NCI-H146 (cell line): ENCODE measurements at regions not wholly inside any gene's neighbourhood (a gene's known extent, or its start where the extent isn't known, plus 50 kb on each side); places are given as distances from the start of the nearest gene placed in this dataset.

Source experiments
- DNase-seq: peaks from one replicate; lab custom pipeline; 2025; lab: John Stamatoyannopoulos, UW

GRCh38 chr10:35693800-35694199, 51.7 kb upstream of the FZD8 start:
- no peak for DNase-seq
